ENCODE measurements at regions not wholly inside any gene's neighbourhood (a gene's known extent, or its start where the extent isn't known, plus 50 kb on each side); places are given as distances from the start of the nearest gene placed in this dataset.

DNA sequence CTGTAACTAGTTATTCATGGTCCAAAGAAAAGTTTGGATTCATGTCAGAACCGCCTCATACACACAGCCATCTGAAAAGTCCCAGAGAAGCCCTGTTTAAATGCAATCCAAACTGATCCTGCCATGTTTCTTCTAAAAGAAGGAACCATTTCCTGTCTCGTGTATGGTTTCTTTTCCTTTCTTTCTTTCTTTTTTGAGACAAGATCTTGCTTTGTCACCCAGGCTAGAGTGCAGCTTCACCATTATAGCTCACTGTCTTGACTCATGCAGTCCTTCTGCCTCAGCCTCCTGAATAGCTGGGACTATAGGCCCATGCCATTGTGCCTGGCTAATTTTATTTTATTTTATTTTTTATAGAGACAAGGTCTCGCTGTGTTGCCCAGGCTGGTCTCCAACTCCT is 77.4 kb upstream of the NSMCE3 start:
- TF ChIP-seq, protein P1, sequence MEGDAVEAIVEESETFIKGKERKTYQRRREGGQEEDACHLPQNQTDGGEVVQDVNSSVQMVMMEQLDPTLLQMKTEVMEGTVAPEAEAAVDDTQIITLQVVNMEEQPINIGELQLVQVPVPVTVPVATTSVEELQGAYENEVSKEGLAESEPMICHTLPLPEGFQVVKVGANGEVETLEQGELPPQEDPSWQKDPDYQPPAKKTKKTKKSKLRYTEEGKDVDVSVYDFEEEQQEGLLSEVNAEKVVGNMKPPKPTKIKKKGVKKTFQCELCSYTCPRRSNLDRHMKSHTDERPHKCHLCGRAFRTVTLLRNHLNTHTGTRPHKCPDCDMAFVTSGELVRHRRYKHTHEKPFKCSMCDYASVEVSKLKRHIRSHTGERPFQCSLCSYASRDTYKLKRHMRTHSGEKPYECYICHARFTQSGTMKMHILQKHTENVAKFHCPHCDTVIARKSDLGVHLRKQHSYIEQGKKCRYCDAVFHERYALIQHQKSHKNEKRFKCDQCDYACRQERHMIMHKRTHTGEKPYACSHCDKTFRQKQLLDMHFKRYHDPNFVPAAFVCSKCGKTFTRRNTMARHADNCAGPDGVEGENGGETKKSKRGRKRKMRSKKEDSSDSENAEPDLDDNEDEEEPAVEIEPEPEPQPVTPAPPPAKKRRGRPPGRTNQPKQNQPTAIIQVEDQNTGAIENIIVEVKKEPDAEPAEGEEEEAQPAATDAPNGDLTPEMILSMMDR (IDR thresholded peaks at IDR 0.05), result no peak
- no peak for TF ChIP-seq POLR2AphosphoS5 (IDR thresholded peaks at IDR 0.05)
- no peak for TF ChIP-seq EP300 (IDR thresholded peaks at IDR 0.05; ENCODE audit: low read depth)
- TF ChIP-seq POLR2A (IDR thresholded peaks at IDR 0.05), result no peak
